Head of caudate nucleus (tissue), 42 donors: ENCODE measurements at regions not wholly inside any gene's neighbourhood (a gene's known extent, or its start where the extent isn't known, plus 50 kb on each side); places are given as distances from the start of the nearest gene placed in this dataset.
A peak's percentile ranks its signal among the peaks of the same experiment; 100 is the strongest.

Source experiments
- DNase-seq, 42 donors: peaks; one replicate each; pipeline versions ENCODE4 v3.0.0 to v3.0.0-alpha.2; 2020 to 2021; ENCODE audit warnings: mixed read lengths in 7 of 42
- intact Hi-C: fragments of 100-400 bp; cut with DNase I; formaldehyde crosslinking; loops from one replicate; pipeline ENCODE4 v1.15.0; 2022

GRCh38 chr2:181764095-181764963, 84.0 kb upstream of the NEUROD1 start:
- DNase-seq, result no peak
- intact Hi-C loops, result no loop called here

GRCh38 chr2:181766129-181766528, 85.8 kb upstream of the NEUROD1 start:
- intact Hi-C loops, result no loop called here
- DNase-seq, result no peak

- DNase-seq, result no peak
- intact Hi-C loops, result no loop called here
Measured at GRCh38 chr2:181770150-181770549, 89.8 kb upstream of the NEUROD1 start.

DNA sequence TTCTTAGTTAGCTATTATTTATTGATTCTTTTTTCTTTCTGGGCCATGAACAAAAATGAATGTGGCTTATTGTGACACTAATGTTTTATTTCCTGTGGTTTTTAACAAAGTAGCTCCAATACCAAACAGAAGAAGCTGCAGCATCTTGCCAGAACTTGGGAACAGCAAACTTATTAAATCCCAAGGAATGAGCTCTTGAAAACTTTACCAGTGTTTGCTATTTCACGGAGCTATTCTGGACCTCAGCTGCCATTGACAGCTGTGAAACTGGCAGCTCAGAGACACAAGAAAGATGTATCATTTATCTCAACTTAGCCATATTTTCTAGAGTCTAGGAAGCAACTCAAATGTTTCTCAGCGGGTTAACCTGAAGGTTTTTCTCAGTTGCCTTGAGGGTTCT, 91.0 kb upstream of the NEUROD1 start:
- intact Hi-C loops, result no loop called here
- DNase-seq, result no peak

- intact Hi-C loops, result no loop called here
- DNase-seq, result no peak
Measured at GRCh38 chr2:181772334-181772733, 92.0 kb upstream of the NEUROD1 start.

- intact Hi-C loops, result no loop called here
- DNase-seq, result no peak
Measured at GRCh38 chr2:181772777-181773176, 92.5 kb upstream of the NEUROD1 start.

DNA sequence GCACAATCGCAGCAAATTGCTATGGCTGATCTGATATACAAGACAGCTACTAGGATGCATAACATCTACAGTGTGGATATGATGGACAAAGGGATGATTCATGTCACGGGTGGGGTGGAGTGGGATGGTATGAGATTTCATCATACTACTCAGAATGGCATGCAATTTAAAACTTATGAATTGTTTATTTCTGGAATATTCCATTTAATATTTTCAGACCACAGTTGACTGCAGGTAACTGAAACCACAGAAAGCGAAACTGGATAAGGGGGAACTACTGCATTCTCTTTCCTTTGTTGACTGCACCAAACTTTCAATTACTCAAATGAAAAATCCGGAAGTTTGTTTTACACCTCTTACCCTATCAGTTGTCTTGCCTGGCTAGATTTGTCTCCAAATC, 94.4 kb upstream of the NEUROD1 start:
- no peak for DNase-seq
- intact Hi-C loops, result no loop called here

DNA sequence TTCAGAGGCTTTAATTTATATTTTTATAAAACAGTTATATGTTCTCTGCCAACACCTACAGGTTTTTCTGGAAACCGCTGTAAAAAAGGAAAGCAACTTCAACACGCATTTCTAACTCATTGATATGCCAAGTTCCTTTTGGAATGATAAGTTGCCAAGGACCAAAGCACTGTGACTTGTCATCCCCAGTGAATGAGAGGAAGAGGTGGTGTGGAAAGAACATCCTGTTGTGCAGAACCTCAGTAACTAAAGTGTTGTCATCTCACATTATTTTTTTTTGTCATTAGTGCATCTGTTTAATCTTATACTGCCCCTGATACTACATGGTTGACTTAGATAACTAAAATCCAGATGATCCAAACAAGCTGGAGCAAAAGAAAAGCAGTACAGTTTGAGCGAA, 96.0 kb upstream of the NEUROD1 start:
- no peak for DNase-seq
- intact Hi-C loops, result no loop called here

DNA sequence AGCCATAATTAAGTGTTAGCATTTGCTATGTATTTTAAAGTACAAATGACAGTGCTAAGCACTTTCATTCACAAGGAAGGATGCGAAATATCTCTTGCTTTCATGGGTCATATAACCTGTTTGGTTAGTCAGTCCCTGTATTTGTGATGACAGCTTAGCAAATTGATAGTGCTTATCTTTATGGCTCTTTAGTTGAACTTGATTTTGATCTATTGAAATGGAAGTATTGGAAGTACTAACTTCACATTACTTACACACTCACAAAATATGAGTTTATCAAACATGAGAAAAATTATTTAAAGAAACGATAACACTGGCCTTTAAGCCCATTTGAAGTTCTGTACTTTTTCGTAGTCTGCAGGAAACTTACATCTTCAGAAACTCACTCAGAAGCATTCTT, 97.4 kb upstream of the NEUROD1 start:
- no peak for DNase-seq
- intact Hi-C loops, result no loop called here

DNA sequence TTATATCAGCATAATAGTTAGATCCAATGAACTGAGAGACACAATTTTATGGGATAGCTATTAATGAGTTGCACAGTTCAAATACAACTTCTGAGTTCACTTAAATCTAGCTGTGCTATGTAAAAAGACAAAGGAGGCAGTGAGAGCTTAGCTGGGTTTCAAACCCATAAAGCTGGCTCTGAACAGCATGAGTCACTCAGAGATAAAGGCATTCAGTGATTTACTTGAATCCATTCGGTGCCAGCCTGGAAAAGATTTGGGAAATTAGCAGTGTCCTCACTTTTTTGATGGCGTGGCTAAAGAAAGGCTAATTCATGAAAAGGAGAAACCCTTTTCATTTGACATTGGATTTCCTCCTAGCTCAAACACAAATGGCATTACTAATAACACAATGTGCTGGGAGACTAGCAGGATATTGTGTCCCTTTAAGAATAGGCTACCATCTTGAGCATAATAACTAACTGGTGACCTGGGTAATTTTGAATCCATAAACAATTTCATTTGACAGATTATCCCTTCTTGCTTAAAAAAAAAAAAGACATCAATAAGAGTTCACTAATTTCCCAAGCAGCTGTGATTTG, 98.4 kb upstream of the NEUROD1 start:
- intact Hi-C loops, result no loop called here
- peak in 9 of 42 donors; percentile 8 to 68 (median 34) for DNase-seq

DNA sequence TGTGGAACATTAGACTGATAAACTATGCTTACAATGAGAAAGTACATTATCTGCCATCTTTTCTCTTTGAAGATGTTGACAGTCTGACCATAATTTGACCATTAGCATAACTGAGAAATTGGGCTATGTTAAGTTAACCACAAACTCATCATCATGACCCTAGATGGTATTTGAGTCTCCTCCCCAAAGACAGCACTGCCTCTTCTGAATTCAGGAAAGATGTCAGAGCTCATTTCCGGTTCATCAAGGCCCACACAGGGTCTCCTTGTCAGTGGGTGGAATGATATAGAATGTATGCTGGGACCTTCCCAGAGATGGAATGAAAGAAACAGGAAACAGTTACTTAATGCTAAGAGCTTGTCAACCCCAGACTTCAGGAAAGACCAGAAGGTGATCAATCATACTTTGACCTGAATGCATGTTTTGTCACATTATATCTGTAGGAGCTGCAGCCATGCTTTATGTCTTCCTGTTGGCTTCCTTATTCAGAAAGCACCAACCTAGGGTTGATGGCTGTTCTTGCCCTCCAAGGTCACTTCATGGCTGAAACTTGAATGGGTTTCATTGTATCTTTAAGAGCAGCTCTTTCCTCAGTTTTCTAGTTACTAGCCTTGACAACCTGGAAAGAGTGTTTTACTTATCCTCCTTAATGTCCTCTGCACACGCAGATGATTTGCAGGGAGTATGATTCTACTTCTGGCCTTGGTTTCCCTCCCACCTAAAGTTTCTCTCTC, 99.1 kb upstream of the NEUROD1 start:
- intact Hi-C loops, result no loop called here
- DNase-seq, result no peak

- intact Hi-C loops, result no loop called here
- peak in 1 of 42 donors; percentile 23 for DNase-seq
Measured at GRCh38 chr2:181780047-181780651, 99.8 kb upstream of the NEUROD1 start.

- intact Hi-C loops, result no loop called here
- DNase-seq, result no peak
Measured at GRCh38 chr2:181780657-181781056, 100.3 kb upstream of the NEUROD1 start.

- intact Hi-C loops, result no loop called here
- DNase-seq, result no peak
Measured at GRCh38 chr2:181781078-181781786, 100.9 kb upstream of the NEUROD1 start.

DNA sequence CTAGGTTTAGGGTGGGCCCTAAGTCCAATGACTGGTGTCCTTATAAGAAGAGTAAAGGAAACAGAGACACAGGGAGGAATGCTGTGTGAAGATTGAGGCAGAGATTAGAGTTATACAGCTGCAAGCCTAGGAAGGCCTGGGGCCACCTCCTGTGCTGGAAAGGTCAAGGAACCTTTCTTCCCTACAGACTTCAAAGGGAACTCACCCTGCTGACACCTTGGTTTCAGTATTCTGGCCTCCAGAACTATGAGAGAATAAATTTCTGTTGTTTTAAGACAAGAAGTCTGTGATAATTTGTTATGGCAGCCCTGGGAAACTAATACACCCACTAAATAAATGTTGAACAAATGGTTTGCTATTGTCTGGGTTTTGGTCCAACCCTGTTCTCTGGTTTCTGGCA, 102.3 kb upstream of the NEUROD1 start:
- DNase-seq, result no peak
- intact Hi-C loops, result no loop called here

DNA sequence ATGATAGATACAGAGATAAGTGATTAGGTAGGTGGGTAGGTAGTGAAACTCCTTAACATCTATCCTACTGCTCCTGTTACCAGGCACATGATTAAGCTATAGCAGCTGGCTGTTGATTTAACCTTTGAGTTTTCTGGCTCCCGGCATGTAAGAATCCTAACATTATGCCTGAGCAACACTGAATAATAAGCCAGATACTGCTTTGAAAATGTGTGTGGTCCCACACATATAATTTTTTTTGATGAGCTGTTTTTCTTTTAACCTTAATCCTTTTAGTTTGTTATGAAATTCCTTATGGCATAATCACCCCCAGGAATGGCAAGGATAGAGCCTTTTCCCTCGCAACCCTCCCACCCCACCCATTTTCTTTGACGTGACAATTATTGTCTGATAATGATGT, 104.2 kb upstream of the NEUROD1 start:
- DNase-seq, result no peak
- intact Hi-C loops, result no loop called here

DNA sequence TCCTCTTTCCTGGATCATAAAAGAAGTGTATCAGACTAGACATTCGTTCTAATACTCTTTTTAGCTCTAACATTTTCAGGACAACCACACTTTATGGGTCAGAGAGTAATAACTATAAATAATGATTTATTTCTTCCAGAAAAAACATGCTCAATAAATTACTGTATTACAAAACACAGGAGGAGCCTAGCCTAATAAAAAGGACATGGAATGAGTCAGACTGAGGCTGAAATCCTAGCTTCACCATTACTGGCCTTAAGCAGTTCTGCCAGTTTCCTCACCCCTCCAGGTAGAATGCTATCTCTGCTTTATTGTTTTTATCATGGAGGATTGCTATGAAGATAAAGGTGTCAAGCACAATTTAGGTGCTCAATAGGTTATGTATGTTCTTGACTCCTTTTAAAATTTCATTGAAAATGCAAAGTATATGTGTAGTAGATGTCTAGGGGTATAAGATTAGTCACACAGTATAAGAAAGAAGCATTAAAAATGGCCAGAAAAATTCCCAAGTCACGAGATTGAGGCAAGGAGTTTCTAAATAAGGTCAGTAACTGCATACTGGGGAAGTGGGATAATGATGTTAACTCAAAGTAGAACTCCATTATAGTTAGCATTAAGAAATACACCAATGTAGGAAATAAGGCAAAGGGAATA, 105.5 kb upstream of the NEUROD1 start:
- DNase-seq, result no peak
- intact Hi-C loops, result no loop called here

GRCh38 chr2:181786371-181787228, 104.9 kb upstream of the ITPRID2 start:
- intact Hi-C loops, result no loop called here

More at GRCh38 chr2:181786371-181787228, 104.9 kb upstream of the ITPRID2 start:
- no peak for DNase-seq
